GM18873 (cell line): ENCODE measurements at regions not wholly inside any gene's neighbourhood (a gene's known extent, or its start where the extent isn't known, plus 50 kb on each side); places are given as distances from the start of the nearest gene placed in this dataset.
"Not testable (repeated sequence)": the region's sequence is repeated elsewhere in the genome, so short reads cannot be mapped to it uniquely, and the experiment has no call there.

ENCODE experiments used
- ATAC-seq: cut with Tn5 transposase; IDR thresholded peaks from one replicate; pipeline ENCODE4 v1.9.1; 2021; ENCODE audit warnings: mild to moderate bottlenecking, moderate library complexity, moderate number of reproducible peaks; ENCODE audit not compliant: unreplicated experiment, low FRiP score

DNA sequence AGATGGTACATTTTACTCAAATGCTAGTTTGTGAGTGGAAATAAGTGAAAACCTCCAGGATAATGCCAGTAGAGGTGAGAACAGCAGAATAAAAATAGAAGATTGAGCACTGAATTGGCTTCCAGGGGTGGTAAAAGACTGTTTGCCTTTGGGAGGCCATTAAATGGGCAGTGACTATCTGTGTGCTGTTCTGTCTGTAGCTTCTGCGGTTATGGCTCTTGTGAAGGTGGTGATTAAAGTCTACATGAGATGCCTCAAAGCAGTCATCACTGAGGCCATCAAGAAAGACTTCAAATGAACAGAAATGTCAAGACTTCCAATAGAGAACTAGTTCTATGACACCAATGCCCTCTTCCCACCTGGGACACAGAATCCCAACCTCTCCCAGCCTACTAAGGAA, 108.8 kb downstream of the EFHB start:
- ATAC-seq, result no peak

DNA sequence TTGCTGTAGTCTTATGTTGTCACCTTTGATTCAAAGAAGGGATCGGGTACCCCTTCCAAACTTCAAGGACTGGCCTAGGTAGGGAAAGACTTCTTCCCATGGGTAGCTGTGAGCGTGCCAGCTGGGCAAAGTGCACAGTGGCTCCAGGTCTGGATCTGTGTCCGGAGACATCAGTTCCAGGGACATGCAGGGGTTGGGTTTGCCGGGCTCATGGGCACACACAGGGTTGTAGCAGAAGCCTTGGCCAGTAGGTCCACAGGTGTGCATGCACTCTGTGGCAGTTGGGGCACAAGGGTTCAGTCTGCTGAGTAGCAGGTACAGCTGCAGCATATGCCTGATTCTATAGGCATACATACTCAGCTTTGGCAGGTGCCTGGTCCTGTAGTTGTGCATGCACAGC, 111.2 kb downstream of the EFHB start:
- no peak for ATAC-seq

DNA sequence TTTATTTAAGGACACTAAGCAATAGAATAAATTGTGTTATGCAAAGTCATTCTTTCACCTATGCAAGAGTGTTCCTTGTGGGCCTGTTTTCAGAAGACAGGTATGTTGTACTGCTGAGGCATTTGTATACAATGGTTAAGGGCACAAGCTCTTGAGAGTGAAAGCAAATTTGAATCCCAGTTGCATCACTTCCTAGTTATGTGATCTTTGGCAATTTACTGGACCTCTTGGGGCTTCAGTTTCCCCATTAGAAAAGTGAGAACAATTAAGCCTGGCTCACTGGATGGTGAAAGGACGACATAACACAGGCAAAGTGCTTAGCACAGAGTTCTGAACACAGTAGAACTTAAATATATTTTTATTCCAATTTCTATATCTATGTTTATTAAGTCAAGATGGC, 117.4 kb downstream of the EFHB start:
- no peak for ATAC-seq

DNA sequence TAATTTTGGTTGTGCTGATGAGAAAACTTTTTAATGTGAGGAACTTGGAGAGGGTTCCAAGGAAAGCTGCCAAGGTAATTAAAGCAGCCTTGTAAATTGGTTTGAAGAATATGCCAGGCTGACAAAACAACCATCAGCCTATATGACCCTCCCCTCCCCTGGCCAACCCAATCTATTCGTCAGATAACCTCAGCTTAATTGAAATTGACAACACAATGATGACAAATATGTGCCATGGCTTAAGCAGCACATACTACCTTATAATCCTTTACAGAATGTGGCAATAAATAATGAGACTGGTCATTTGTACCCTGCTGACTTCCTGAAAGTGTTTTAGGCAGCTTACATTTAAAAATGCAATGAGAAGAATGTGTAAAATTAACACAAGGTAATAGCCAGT, 118.2 kb downstream of the EFHB start:
- ATAC-seq, result no peak

DNA sequence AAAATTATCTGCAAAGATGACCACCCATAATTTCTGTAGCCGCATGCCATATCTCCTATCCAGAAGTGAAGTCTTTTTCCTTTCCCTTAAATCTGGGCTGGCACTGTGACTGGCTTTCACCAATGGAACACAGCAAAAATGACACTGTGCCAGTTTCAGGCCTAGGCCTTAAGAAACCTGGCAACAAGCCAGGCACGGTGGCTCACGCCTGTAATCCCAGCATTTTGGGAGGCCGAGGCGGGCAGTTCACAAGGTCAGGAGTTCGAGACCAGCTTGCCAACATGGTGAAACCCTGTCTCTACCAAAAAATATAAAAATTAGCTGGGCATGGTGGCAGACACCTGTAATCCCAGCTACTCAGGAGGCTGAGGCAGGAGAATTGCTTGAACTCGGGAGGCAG, 120.3 kb downstream of the EFHB start:
- ATAC-seq, result not testable (repeated sequence)

DNA sequence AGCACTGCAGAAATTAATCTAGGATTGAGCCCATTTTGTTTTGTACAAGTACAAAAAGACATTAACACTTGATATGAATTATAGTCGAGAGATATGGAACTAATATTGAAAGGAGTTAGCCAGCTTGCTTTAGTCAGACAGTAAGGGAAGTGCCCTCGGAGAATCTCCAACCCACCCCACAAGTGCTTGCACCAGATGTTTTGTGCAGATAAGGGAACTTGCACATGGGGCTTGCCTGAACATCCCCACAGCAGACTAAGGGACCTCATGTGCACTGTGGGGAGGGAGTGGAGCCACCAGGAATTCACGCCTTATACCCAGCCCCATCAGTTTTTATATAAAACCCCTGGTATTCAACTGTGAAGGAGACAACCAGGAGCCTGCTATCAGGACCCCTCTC, 122.3 kb downstream of the EFHB start:
- no peak for ATAC-seq

DNA sequence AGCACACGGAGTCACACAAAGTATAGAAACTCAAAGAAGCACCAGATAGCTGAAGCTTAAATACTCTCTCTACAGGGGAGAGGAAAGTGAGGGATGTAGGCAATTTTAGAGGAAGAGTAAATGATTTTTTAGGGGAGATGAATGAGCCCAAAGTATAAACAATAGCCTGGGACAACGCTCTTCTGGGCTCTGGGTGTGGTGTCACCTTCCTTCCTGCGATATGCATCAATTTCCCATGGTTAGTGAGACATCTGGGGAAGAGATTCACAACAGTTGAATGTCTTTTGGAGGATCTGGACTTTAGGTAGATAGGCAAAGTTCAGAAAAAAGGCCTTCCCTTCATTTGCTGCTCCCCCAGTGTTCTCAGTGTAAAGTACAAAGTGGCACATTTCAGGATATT, 125.2 kb downstream of the EFHB start:
- no peak for ATAC-seq

DNA sequence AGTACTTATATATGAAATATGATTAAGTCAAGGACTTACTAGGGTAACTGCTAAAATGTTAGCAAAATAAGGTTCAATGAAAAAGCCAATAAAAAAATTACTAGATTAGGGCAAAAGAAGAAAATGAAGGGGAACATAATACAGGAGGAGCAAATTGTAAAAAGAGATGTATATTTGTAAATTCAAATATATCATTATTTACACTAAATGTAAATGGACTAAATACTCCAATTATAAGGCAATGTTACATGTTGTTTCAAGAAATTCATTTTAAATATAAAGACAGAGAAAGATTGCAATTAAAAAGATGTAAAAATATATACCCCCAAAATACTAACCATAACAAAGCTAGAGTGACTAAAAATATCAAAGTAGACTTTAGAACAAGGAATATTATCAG, 134.1 kb downstream of the EFHB start:
- ATAC-seq, result no peak

DNA sequence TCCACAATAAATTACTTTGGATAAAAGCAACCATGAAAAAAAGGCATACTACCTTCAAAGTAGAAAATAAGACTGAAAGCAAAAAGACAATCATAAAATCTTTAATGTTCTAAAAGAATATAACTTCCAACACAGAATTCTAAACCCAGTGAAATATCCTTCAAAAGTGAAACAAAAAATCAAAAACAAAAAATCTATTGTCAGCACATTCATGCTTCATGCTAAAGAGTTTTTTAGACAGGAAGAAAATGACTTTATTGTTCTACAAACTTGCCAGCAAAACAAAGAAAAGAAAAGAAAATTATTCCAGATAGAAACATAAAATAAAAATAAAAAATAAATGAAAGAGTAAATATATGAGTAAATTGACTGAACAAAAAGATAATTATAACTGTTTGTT, 134.9 kb downstream of the EFHB start:
- ATAC-seq, result no peak

DNA sequence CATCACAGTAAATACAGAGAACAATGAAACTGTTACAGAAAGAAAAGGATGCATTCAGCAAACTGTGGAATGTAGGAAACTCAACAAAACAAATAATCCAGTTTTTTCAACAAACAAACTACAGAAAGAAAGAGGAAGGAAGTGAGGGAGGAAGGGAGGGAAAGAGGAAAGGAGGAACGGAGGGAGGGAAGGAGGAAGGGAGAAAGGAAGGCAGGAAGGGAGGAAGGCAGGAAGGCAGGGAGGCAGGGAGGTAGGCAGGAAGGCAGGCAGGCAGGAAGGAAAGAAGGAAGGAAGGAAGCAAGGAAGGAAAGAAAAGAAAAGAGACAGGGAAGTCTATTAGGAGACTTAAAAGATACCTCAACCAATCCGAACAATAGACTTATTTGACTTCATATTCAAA, 135.7 kb downstream of the EFHB start:
- ATAC-seq, result no peak

DNA sequence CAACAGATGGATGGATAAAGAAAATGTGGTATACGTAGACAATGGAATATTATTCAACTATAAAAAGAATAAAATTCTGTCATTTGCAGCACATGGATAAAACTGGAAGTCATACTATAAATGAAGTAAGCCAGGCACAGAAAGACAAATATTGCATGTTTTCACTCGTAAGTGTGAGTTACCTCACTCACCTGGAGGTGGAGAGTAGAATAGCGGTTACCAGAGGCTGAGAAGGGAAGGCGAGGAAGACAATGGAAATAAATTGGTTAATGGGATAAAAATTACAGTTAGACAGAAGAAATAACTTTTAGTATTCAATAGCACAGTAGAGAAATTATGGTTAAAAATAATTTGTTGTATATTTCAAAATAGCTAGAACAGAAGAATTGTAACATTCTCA, 141.6 kb downstream of the EFHB start:
- ATAC-seq, result no peak

DNA sequence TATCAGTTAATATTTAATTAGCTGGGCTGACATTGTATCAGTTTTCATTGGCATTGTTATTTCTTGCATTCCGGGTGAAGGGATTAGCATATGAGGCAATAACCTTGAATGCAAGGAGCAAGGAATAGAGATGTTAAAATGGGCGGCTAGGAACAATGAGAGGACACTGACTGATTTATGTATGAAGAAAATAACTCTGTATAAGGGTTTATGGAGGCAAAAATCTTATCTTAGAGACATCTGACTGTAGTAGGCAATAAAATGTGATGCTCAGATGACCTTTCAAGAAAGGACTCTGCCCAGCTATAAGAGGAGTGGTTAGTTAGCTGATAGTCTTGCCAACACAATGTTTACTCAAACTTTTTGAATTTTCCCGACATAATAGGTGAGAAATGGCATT, 158.3 kb downstream of the EFHB start:
- no peak for ATAC-seq

DNA sequence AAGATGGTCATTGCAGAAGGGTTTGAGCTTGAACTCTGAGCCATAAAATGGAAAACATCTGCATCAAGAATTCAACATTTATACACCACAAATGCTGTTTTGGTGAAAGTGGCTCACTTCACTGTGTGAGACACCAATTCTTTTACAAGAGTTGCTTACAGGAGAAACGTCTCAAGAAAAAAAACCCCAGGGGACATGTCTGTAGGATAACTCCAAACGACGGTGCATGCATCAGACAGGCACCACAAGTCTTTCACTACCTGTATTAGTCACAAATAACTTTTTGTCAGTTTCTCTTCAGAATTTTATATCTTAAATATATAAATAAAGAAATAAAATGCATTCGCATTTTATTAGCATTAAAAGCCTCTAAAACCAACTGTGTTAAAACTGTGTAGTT, 164.3 kb downstream of the EFHB start:
- no peak for ATAC-seq

DNA sequence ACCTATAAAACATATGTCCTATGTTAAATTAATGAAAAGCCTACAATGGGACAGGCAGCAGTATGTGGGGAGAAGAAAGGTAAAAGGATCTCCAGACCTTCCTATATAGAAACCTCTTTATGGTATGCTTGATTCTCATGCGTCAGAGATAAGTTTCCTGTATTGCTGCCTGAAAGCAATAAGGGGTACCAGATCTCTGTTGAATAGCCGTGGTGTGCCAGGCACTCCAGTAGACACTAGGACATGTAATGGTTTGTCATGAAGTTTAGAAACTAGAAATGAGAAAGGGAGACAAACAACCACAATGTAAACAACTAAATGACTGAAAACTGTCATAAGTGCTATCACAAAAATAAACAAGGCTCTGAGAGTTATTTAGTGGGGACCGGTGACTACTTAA, 168.1 kb downstream of the EFHB start:
- ATAC-seq, result no peak

DNA sequence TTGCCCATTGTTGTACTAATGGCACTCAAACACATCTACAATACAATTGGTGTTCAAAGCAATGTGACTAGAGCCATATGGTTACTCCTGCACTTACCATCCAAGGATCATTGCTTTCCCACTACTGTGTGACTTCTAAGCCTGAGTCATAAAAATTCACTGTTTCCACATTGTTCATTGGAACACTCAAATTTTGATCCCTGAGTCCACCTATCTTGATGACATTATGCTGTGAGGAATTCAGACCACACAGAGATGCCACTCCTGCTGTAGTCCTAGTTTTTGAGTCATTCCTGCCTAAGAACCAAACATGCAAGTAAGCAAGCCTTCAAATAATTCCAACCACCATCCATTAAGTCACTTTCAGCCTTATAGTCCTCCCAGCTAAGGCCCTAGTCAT, 176.2 kb downstream of the EFHB start:
- ATAC-seq, result no peak

DNA sequence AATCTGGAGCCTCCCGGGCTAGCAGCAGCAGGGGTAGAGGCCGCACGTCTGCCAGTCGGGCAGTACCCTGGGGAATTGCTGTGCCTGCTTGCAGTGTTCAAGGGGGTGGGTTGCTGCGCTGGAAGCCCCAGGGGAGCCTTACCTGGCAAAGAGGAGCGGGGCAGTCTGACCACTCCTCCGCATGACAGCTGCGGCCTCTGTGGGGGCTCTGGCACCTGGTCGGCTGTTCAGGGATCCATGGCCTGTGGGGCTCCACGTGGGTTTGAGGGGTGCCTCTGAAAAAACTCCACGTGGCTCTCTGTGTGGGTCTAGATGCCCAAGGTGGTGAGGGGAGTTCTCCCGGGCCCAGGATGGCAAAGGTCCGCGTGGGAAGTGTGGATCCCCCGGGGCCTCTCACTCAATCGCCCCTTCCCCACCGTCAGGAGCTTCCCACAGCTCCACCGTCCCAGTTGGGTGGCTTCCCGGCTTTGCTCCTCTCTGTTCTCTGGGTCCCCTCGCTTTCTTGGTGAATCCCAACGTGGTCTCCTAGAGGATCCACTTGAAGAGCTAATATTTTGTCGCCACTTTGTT, 184.5 kb downstream of the EFHB start:
- no peak for ATAC-seq

DNA sequence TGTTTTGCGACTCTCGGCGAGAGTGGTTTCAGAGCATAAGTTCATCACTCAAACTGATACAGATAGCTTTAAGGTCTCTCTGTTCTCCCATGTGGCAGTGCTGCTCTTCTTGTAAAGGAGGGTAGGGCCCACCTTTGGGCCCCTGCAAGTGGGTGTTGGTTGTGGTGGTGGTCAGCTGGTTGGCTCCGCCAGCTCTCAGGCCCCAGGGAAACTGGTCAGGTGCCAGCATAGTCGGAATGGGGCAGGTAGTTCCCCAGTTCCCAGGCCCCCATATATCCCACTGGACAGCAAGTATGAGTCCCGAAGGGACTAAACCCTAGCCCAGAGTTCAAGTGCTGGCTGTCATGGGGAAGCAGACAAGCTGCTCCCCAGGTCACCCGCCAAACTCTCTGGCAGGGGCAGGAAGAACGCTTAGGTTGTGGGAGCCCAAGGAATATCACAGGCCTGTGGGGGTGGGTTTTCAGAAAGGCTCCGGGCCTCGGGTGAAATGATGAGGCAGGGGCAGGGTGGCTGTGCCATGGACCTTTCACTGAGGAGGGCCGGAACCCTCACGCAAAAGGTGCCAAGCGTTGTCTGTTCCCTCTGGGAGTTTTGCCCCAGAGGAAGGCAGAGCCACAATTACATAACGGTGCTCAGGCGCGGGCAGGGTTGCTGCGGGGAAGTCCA, 185.1 kb downstream of the EFHB start:
- no peak for ATAC-seq

DNA sequence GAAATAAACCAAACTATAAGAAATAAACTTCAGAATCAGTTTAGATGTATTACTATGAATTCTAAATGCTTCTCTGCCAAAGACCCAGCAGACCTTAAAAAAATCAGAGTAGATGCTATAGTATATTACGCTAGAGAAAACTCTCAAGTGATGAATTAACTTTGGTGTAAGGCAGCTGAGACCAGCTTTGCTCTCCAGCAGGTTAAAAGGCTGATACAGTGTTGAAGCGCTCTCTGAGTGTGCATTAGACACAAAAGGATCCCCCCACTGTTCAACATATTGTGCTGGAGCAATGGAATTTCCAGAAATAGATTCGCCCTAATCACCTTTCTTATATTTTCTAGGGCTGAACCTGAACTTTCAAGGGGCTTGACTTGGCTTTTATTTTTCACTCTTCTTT, 190.0 kb downstream of the EFHB start:
- ATAC-seq, result no peak

DNA sequence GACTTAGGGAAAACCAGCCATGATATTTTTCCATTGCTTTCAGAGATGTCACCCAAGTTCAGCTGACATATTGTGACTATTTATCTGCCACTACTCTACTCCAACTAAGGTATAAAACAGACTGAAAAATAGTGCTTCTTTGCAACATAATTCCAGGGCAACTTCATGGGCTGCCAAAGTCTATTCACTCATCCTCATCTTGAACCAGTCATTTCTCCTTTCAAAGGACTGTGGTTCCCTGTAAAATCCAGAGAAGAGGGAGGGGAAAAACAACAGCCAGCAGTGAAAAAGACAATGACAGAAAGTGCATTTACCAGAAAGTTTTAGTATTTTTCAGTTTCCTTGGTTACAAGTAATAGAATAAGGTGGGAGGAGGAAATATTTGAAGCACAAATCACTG, 191.1 kb downstream of the EFHB start:
- ATAC-seq, result no peak

DNA sequence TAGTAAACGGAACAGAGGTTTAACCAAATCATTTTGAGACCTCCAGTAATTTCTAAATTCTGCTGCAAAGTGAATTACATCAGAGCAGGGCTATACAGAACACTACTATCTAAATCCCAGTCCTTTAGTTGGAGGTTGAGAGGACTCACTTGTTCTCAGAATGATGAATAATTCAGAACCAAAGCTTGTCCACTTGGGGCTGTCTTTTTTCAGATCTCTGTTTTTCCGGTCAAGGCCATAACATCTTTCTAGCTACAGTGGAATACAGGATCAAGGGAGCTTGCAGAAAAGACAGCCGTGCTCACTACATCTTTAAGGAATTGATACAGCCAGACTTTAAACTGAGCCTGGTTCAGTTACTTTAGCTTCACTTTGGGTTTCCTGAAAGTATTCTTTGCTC, 194.5 kb downstream of the EFHB start:
- ATAC-seq, result no peak

DNA sequence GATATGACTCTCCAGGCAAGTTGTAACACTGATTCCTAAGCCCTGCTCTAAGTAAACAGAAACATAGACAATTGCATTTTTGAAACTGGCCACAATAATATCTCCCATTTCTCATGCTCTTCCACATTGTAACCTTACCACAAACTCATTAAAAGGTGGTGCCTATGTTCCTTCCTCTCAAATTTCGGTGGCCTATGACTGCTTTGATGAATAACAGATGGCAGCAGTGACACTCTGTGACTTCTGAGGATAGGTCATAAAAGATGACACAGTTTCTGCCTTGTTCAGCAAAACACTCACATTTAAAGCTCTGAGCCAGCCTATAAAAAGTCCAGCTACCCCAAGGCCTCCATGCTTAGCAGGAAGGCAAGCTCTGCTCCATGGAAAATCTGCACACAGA, 195.2 kb downstream of the EFHB start:
- no peak for ATAC-seq

DNA sequence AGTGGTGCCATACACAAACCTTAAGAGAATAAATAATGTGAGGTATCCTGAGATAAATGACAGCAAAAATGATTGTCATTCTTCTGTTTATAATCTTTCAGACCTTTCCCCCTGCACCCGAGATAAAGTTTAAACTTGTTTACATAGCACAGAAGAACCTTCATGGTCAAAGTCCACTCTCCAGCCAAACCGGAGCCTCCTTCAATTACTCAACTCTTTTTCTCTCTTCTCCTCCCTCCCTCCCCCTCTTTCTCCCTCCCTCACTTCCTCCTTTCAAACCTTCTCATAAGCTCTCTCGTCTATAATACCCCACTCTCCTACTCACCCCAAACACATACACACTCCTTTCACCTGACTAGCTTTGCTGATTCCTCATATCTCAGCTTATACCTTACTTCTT, 198.9 kb downstream of the EFHB start:
- no peak for ATAC-seq

DNA sequence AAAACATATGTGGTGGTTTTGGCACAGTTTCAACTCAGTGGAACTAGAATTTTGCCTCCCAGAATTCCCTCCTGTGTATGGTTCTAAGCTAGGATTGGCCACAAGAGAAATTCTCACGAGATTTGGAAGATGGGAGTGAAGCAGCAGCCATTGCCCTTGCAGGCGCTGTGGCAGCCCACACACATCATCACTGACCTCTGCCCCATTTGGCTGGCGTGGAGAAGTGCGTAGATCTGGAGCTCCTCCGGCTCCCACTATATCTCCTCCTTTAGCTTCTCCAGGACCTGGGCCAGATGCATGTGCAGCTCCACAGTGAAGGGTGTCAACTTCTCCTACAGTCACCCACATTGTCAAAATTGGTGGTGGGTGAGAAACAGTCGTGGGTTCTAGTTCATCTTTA, 199.6 kb downstream of the EFHB start:
- no peak for ATAC-seq
